Psoas muscle (tissue), 7 donors: ENCODE measurements at regions not wholly inside any gene's neighbourhood (a gene's known extent, or its start where the extent isn't known, plus 50 kb on each side); places are given as distances from the start of the nearest gene placed in this dataset.

Experiments
- ATAC-seq, 4 donors: fragments of 200-7000 bp; cut with Tn5 transposase; one replicate each; pipeline ENCODE4 v1.9.1; 2020; ENCODE audit warnings: moderate library complexity in 3 of 4, mild to moderate bottlenecking in 2 of 4
- DNase-seq, 2 donors: peaks; one replicate each; pipeline ENCODE4 v3.0.0-alpha.2; 2020
- H3K27ac ChIP-seq: fragments of 200-600 bp; one replicate; pipeline ENCODE4 v1.8.0; 2022
- H3K27me3 ChIP-seq, 3 donors: fragments of 200-600 bp in 1 of 3; one replicate each; pipeline versions ENCODE4 v1.6.1 to v1.8.0; 2013 to 2022; ENCODE audit warnings: low read length in 2 of 3, mild to moderate bottlenecking in 2 of 3, moderate library complexity in 1 of 3; ENCODE audit not compliant: insufficient read depth in 3 of 3
- H3K36me3 ChIP-seq, 2 donors: fragments of 200-600 bp in 1 of 2; one replicate each; pipeline versions ENCODE4 v1.6.1 to v1.8.0; 2013 to 2022; ENCODE audit warnings: low read depth in 1 of 2, mild to moderate bottlenecking in 1 of 2, moderate library complexity in 1 of 2; ENCODE audit not compliant: insufficient read depth in 1 of 2
- H3K4me1 ChIP-seq: fragments of 200-600 bp; one replicate; pipeline ENCODE4 v1.8.0; 2022
- H3K4me3 ChIP-seq: fragments of 200-600 bp; one replicate; pipeline ENCODE4 v1.8.0; 2022; ENCODE audit warnings: mild to moderate bottlenecking
- H3K9me3 ChIP-seq: fragments of 200-600 bp; one replicate; pipeline ENCODE4 v1.8.0; 2022
- WGBS, 3 donors: extraction: QIAGEN DNeasy Blood & Tissue Kit; methylation state at CpG; one replicate each; pipeline versions ENCODE4 v1.1.6 to v1.1.7; 2013; 5-methylcytosine and 5-hydroxymethylcytosine counted together
- intact Hi-C, 2 donors: fragments of 100-400 bp; cut with DNase I; formaldehyde crosslinking; loops; one replicate each; pipeline versions ENCODE4 v1.11.0 to v1.14.2; 2022
- TF ChIP-seq, protein P1 (sequence below): fragments of 200-600 bp; IDR thresholded peaks from one replicate; pipeline ENCODE4 v1.8.0; 2022; ENCODE audit warnings: antibody characterized with exemption
- donor health status: healthy with polysubstance abuse.
- donor health status: DM: no; HTN: no; CAD: no; lungs with moderate emphysema.
- donor health status: Bipolar disorder and iron deficiency.
- donor health status: healthy.
- donor health status: DM: yes; HTN: yes; CAD: no.
- donor health status: DM: no; HTN: no; CAD: no.
- donor health status: DM: yes; HTN: yes; CAD: no.

DNA sequence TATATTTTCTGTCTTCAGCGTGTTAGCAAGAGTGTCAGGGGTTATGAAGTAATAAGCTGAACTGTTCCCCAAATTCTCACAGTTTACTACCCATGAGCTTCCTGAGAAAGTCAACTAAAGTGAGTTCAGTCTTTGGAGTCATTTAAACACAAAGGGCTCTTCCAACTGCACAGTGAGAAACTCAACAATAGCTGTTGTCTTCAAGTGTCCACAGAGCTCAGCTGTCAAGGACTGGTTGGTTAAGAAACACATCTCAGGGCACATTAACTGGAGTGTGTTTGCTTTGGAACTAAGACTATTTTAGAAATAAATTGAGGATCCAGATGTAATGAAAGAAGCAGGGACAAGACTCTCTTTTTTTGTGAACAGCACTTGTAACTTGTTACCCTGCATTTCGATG is 241.4 kb upstream of the SOX4 start:
- no peak overlapping the region for H3K4me3 ChIP-seq
- intact Hi-C loops: loop anchor here in 1 of 2 donors (10.0 kb wide), 1 partner anchor 83 kb away; no protein-coding TSS in a partner anchor
- WGBS, 3 donors: 72 to 96% (median 88%) methylated on average over 2 of the region's 2 CpGs
- H3K9me3 ChIP-seq: no peaks in the 10 kb centered on the region
- DNase-seq (no peak), ATAC-seq (no peak)
- no peaks in the 10 kb centered on the region for H3K36me3 ChIP-seq
- peak overlapping the region; percentile 24 for H3K27ac ChIP-seq
- no peaks in the 10 kb centered on the region for H3K27me3 ChIP-seq
- TF ChIP-seq, protein P1, sequence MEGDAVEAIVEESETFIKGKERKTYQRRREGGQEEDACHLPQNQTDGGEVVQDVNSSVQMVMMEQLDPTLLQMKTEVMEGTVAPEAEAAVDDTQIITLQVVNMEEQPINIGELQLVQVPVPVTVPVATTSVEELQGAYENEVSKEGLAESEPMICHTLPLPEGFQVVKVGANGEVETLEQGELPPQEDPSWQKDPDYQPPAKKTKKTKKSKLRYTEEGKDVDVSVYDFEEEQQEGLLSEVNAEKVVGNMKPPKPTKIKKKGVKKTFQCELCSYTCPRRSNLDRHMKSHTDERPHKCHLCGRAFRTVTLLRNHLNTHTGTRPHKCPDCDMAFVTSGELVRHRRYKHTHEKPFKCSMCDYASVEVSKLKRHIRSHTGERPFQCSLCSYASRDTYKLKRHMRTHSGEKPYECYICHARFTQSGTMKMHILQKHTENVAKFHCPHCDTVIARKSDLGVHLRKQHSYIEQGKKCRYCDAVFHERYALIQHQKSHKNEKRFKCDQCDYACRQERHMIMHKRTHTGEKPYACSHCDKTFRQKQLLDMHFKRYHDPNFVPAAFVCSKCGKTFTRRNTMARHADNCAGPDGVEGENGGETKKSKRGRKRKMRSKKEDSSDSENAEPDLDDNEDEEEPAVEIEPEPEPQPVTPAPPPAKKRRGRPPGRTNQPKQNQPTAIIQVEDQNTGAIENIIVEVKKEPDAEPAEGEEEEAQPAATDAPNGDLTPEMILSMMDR: no peak
- H3K4me1 ChIP-seq: peaks cover 29% of the 10 kb centered on the region

DNA sequence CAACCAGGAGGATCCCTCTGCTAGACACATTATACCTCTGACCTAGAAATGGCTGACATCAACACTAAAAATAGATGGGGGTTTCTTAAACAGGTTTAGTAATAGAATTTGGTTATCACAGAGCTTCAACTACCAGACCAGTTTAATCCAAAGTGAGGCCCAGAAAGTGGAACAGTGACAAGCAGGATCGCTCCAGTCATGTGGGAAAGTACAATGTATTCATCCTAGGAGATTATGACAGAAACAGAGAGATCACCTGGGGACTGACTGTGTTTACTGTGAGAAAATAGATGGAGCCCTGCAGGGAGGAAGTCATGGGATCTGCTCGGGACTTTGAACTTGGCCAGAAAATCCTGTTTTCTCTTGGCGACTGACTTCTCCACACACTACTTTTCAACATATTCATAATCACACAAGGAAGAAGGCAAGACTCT is 238.7 kb upstream of the SOX4 start:
- TF ChIP-seq, protein P1: no peak
- H3K27me3 ChIP-seq: no peaks in the 10 kb centered on the region
- ATAC-seq (peak; percentile 77 to 95 (median 92)), DNase-seq (no peak)
- H3K4me1 ChIP-seq: peaks cover 18% of the 10 kb centered on the region
- peak overlapping the region; percentile 83 for H3K27ac ChIP-seq
- WGBS, 3 donors: 16 to 40% (median 27%) methylated on average over 3 of the region's 3 CpGs
- no peak overlapping the region for H3K4me3 ChIP-seq
- no peaks in the 10 kb centered on the region for H3K36me3 ChIP-seq
- H3K9me3 ChIP-seq: no peaks in the 10 kb centered on the region
- intact Hi-C loops: loop anchor here in 1 of 2 donors (10.0 kb wide), 1 partner anchor 80 kb away; no protein-coding TSS in a partner anchor

DNA sequence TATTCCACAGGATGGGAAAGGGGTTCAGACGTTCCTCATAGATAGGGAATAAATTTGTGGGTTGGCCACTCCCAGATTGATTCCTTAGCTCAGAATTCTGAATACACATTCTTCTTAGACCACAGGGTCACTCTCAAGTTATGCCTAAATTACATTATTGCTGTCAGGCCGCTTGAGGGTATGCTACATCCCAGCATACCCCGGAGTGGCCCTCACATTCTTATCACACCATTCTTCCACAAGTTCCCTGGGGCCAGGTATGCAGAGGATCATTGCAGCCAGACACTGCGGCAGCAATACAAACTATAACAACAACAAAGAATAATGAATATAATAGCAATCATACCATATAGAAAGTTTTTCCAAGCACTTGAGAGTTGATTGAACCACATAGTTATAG is 237.9 kb upstream of the SOX4 start:
- 92 to 99% (median 94%) methylated on average over 4 of the region's 4 CpGs for WGBS, 3 donors
- intact Hi-C loops: loop anchor here in 1 of 2 donors (10.0 kb wide), 1 partner anchor 79 kb away; no protein-coding TSS in a partner anchor
- TF ChIP-seq, protein P1: no peak

DNA sequence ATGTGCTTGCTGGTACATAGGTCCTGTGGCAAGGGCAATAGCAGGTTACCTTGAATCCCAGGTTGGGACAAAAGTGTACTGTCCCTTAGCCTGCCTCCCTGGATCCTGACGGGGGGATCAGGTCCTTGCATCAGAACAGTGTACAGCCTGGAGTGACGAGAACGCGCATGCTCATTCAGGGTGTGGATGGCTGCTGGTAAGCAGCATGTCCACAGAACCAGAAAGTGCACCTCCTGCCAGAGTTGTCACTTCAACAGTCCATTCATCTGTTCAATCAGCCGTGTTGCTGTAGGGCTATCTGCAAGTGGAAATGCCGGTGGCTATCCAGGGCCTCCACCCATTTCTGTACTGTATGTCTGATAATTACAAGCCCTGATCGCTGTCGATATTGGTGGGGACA is 236.3 kb upstream of the SOX4 start:
- Histone ChIP-seq H3K4me3 (no peak overlapping the region), H3K27me3 (no peaks in the 10 kb centered on the region), H3K27ac (no peak overlapping the region), H3K36me3 (no peaks in the 10 kb centered on the region), H3K4me1 (peaks cover 14% of the 10 kb centered on the region), H3K9me3 (no peaks in the 10 kb centered on the region)
- TF ChIP-seq, protein P1: no peak
- ATAC-seq (no peak), DNase-seq (no peak)
- intact Hi-C loops: loop anchor here in 1 of 2 donors (10.0 kb wide), 1 partner anchor 78 kb away; no protein-coding TSS in a partner anchor
- WGBS, 3 donors: 85 to 92% (median 89%) methylated on average over 8 of the region's 8 CpGs

More for the DNA sequence above, 237.9 kb upstream of the SOX4 start:
- no peaks in the 10 kb centered on the region for H3K36me3 ChIP-seq
- no peak overlapping the region for H3K4me3 ChIP-seq
- no peaks in the 10 kb centered on the region for H3K9me3 ChIP-seq
- H3K27me3 ChIP-seq: no peaks in the 10 kb centered on the region
- DNase-seq: no peak
- peak overlapping the region; percentile 83 for H3K27ac ChIP-seq
- peaks cover 14% of the 10 kb centered on the region for H3K4me1 ChIP-seq
- ATAC-seq: no peak

DNA sequence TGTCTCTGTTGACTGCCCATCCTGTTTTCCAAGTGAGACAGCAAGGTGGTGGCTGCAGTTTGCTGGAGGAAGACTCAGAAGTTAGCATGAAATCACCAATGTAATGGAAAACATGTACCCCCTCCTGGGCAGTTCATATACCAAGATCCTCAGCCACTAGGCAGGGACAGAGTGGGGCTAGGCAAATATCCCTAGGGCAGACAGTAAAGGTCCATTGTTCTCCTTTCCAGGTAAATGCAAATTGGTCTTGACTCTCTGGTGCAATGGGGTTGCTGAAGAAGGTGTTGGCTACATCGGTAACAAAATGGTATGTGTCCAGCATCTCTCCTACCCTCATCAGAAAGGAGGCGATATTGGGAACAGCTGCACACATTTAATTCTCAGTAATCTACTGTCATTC is 233.6 kb upstream of the SOX4 start:
- DNase-seq: no peak
- 92 to 100% (median 97%) methylated on average over 2 of the region's 2 CpGs for WGBS, 3 donors
- TF ChIP-seq, protein P1: no peak

More for the DNA sequence above, 233.6 kb upstream of the SOX4 start:
- Histone ChIP-seq H3K27ac (no peak overlapping the region), H3K4me1 (peaks cover 10% of the 10 kb centered on the region), H3K27me3 (no peaks in the 10 kb centered on the region), H3K9me3 (no peaks in the 10 kb centered on the region), H3K4me3 (no peak overlapping the region), H3K36me3 (no peaks in the 10 kb centered on the region)
- no peak for ATAC-seq
- intact Hi-C loops: loop anchor here in 1 of 2 donors (10.0 kb wide), 1 partner anchor 75 kb away; no protein-coding TSS in a partner anchor
